K562 (cell line): ENCODE measurements at regions not wholly inside any gene's neighbourhood (a gene's known extent, or its start where the extent isn't known, plus 50 kb on each side); places are given as distances from the start of the nearest gene placed in this dataset.
"Not testable (repeated sequence)": the region's sequence is repeated elsewhere in the genome, so short reads cannot be mapped to it uniquely, and the experiment has no call there.

Source experiments
- ATF3 ChIP-seq, 2 experiments: fragments of 450-650 bp in 1 of 2; sonication (generic) in 1 of 2; formaldehyde crosslinking in 1 of 2; IDR thresholded peaks in 1 of 2; conservative IDR thresholded peaks in 1 of 2; 2 replicates each; pipeline versions ENCODE4 v1.6.1 to v1.8.1; 2016 to 2023; ENCODE audit warnings: mild to moderate bottlenecking in 2 of 2, moderate library complexity in 2 of 2, inconsistent platforms in 1 of 2, missing genetic modification reagents in 1 of 2
- ATF4 ChIP-seq: fragments of 450-650 bp; formaldehyde crosslinking; IDR thresholded peaks from 2 replicates; pipeline ENCODE4 v1.4.0; 2022; ENCODE audit warnings: mild to moderate bottlenecking, moderate library complexity
- E2F5 ChIP-seq: sonication (generic); formaldehyde crosslinking; IDR thresholded peaks from 2 replicates; pipeline ENCODE4 v1.8.0; 2022; ENCODE audit warnings: mild to moderate bottlenecking, missing genetic modification reagents
- GTF3C2 ChIP-seq: IDR thresholded peaks from 3 replicates; pipeline ENCODE4 v1.6.1; 2011; ENCODE audit warnings: borderline replicate concordance, mild to moderate bottlenecking, moderate library complexity; ENCODE audit not compliant: insufficient read length; ENCODE audit errors: extremely low read depth
- POLR2G ChIP-seq: fragments of 200-400 bp; formaldehyde crosslinking; IDR thresholded peaks from 2 replicates; pipeline ENCODE4 v1.6.1; 2017; ENCODE audit warnings: low read depth, mild to moderate bottlenecking, antibody characterized with exemption, low read length, moderate library complexity
- ZNF165 ChIP-seq: fragments of 250-450 bp; sonication (Bioruptor Pico); IDR thresholded peaks from 2 replicates; pipeline ENCODE4 v1.4.0; 2020; ENCODE audit warnings: borderline replicate concordance
- ZNF23 ChIP-seq: fragments of 250-450 bp; sonication (Bioruptor Pico); IDR thresholded peaks from 2 replicates; pipeline ENCODE4 v1.4.0; 2020; ENCODE audit warnings: mild to moderate bottlenecking
- ZNF780A ChIP-seq: fragments of 250-450 bp; sonication (Bioruptor Pico); IDR thresholded peaks from 2 replicates; pipeline ENCODE4 v1.5.0; 2021; ENCODE audit warnings: mild to moderate bottlenecking

- not testable (repeated sequence) for TF ChIP-seq ZNF780A (CRISPR knock-in tag); POLR2G; ZNF165 (CRISPR knock-in tag); ATF4 (CRISPR knock-in tag); ZNF23 (CRISPR knock-in tag); GTF3C2; E2F5 (CRISPR knock-in tag); ATF3 (IDR thresholded peaks at IDR 0.05); ATF3 (CRISPR knock-in tag; conservative IDR thresholded peaks at IDR 0.05)
Observed at GRCh38 chr13:63739112-63739735, 2323.6 kb upstream of the PCDH20 start.
